GM12864 (cell line): ENCODE measurements at regions not wholly inside any gene's neighbourhood (a gene's known extent, or its start where the extent isn't known, plus 50 kb on each side); places are given as distances from the start of the nearest gene placed in this dataset.

Source experiments
- DNase-seq: peaks from one replicate; pipeline ENCODE4 v3.0.0-alpha.2; 2011; ENCODE audit warnings: low read depth
- H3K4me3 ChIP-seq: 2 replicates; pipeline ENCODE4 v1.5.1; 2011; ENCODE audit warnings: mild to moderate bottlenecking, low read depth, low read length, control low read depth
- CTCF ChIP-seq: IDR thresholded peaks from 2 replicates; pipeline ENCODE4 v1.5.1; 2011; ENCODE audit warnings: low read depth, mild to moderate bottlenecking, moderate library complexity, low read length, control low read depth, inconsistent platforms; ENCODE audit errors: missing control alignments

- TF ChIP-seq CTCF, result no peak
- no peak for DNase-seq
- no peak overlapping the region for H3K4me3 ChIP-seq
Measured at GRCh38 chr17:71227841-71228240, 893.0 kb upstream of the SOX9 start.

GRCh38 chr17:71229070-71229469 lies 891.8 kb upstream of the SOX9 start:
- no peak for TF ChIP-seq CTCF
- no peak for DNase-seq
- H3K4me3 ChIP-seq, result no peak overlapping the region

- TF ChIP-seq CTCF, result no peak
- no peak for DNase-seq
- H3K4me3 ChIP-seq, result no peak overlapping the region
Measured at GRCh38 chr17:71232801-71233559, 887.8 kb upstream of the SOX9 start.

GRCh38 chr17:71234349-71234748 lies 886.5 kb upstream of the SOX9 start:
- no peak for TF ChIP-seq CTCF

GRCh38 chr17:71237903-71238538 lies 882.8 kb upstream of the SOX9 start:
- no peak overlapping the region for H3K4me3 ChIP-seq
- DNase-seq, result no peak
- TF ChIP-seq CTCF, result no peak

More at GRCh38 chr17:71234349-71234748, 886.5 kb upstream of the SOX9 start:
- H3K4me3 ChIP-seq, result no peak overlapping the region
- DNase-seq, result no peak

- no peak for DNase-seq
- no peak for TF ChIP-seq CTCF
- no peak overlapping the region for H3K4me3 ChIP-seq
Measured at GRCh38 chr17:71247441-71248015, 873.3 kb upstream of the SOX9 start.
